GM06990 (cell line): ENCODE measurements at regions not wholly inside any gene's neighbourhood (a gene's known extent, or its start where the extent isn't known, plus 50 kb on each side); places are given as distances from the start of the nearest gene placed in this dataset.
"Not testable (repeated sequence)": the region's sequence is repeated elsewhere in the genome, so short reads cannot be mapped to it uniquely, and the experiment has no call there.

Experiments used
- DNase-seq: peaks from one replicate; pipeline ENCODE4 v3.0.0-alpha.2; 2011; ENCODE audit not compliant: insufficient read length; ENCODE audit errors: extremely low read depth
- H3K27me3 ChIP-seq: replicated peaks from 2 replicates; pipeline ENCODE4 v1.6.0; 2011; ENCODE audit warnings: low read length; ENCODE audit not compliant: control insufficient read depth, insufficient read depth
- H3K36me3 ChIP-seq: 2 replicates; pipeline ENCODE4 v1.5.1; 2011; ENCODE audit warnings: low read length; ENCODE audit not compliant: control insufficient read depth, insufficient read depth
- H3K4me3 ChIP-seq: replicated peaks from 2 replicates; pipeline ENCODE4 v1.5.1; 2011; ENCODE audit warnings: low read depth, mild to moderate bottlenecking, control low read depth, low read length
- TF ChIP-seq, protein P1 (sequence below): IDR thresholded peaks from 2 replicates; pipeline ENCODE4 v1.5.1; 2011; ENCODE audit warnings: low read length, control low read depth, mild to moderate bottlenecking, inconsistent platforms; ENCODE audit not compliant: insufficient read depth, poor library complexity, severe bottlenecking

DNA sequence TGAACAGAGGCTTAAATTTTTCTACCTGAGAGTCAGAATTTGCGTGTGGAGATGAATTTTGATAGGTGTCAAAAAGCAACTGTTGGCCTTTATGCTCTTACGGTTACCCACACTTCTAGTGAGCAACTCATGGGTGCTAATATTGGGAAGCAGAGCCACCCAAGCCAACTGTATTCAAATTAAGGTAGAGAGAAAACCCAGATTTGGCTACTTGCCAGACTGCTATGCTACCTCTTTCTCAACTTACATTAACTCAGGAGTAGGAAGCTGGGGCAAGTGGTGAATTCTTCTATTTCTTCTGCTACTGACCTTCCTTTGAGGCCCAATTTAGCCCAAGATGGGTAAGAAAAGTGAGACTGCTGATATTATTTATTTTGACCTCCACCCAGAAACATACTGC, 83.9 kb downstream of the OLFM4 start:
- no peak for DNase-seq
- TF ChIP-seq, protein P1, sequence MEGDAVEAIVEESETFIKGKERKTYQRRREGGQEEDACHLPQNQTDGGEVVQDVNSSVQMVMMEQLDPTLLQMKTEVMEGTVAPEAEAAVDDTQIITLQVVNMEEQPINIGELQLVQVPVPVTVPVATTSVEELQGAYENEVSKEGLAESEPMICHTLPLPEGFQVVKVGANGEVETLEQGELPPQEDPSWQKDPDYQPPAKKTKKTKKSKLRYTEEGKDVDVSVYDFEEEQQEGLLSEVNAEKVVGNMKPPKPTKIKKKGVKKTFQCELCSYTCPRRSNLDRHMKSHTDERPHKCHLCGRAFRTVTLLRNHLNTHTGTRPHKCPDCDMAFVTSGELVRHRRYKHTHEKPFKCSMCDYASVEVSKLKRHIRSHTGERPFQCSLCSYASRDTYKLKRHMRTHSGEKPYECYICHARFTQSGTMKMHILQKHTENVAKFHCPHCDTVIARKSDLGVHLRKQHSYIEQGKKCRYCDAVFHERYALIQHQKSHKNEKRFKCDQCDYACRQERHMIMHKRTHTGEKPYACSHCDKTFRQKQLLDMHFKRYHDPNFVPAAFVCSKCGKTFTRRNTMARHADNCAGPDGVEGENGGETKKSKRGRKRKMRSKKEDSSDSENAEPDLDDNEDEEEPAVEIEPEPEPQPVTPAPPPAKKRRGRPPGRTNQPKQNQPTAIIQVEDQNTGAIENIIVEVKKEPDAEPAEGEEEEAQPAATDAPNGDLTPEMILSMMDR, result no peak
- H3K27me3 ChIP-seq, result no peaks in the 10 kb centered on the region
- H3K4me3 ChIP-seq, result no peak overlapping the region
- no peaks in the 10 kb centered on the region for H3K36me3 ChIP-seq

DNA sequence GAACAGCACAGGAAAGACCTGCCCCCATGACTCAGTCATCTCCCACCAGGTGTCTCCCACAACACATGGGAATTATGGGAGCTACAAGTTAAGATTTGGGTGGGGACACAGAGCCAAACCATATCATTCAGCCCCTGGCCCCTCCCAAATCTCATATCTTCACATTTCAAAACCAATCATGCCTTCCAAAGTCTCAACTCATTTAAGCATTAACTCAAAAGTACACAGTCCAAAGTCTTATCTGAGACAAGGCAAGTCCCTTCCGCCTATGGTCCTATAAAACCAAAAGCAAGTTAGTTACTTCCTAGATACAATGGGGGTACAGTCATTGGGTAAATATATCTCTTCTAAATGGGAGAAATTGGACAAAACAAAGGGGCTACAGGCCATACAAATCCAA, 88.4 kb downstream of the OLFM4 start:
- H3K27me3 ChIP-seq, DNase-seq, H3K4me3 ChIP-seq, H3K36me3 ChIP-seq: not testable (repeated sequence)

DNA sequence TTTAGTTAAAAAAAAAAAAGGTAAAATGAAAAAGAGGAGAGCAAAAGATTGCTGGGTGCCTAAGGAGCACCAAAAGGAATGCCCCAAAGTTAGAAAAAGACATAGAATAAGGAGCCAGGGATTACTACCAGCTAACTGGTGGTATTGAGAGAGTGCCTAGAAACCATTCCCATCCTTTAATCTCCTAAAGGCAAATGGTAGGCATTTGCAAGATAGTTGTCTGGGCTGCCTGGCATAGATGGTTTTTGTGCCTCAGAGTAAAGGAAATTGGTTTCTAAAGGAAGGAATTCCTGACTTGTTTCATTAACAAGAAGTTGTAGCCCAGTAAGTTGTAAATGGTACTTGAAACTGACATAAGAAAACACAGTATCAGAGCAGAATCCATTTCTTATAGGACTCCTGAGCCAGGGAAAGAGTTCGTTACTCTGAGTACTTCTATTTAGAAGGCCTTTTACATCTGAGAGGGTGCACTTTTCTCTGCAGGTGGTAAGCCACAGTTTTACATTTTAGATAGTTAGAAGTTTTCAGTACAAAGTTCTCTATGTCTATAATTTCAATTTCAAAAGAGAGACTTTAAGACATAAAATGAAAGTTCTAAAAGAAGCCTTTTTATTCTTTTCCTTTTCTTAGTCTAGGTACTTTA, 92.6 kb downstream of the OLFM4 start:
- H3K36me3 ChIP-seq, result no peaks in the 10 kb centered on the region
- TF ChIP-seq, protein P1, result no peak
- H3K4me3 ChIP-seq, result no peak overlapping the region
- no peak for DNase-seq
- H3K27me3 ChIP-seq, result no peaks in the 10 kb centered on the region

DNA sequence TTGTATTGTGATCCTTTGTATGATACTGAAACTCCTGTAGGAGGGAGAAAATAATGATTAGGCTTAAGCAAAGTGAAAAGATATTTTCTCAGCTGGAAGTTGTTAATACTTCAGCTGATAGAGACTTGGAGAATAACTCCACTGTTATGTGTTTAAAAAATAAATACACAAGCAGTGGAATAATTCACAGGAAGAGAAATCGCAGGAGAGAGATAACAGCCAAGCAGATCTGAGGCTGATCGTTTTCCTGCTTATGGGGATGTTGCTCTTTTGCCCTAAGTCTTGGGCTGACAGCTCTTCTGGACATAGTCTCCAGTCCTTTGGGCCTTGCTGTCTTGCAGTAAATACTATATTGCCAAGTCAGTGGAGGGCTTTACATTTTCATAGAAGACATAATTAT, 93.3 kb downstream of the OLFM4 start:
- no peak for DNase-seq
- TF ChIP-seq, protein P1, result no peak
- Histone ChIP-seq H3K36me3 (no peaks in the 10 kb centered on the region), H3K27me3 (no peaks in the 10 kb centered on the region), H3K4me3 (no peak overlapping the region)

DNA sequence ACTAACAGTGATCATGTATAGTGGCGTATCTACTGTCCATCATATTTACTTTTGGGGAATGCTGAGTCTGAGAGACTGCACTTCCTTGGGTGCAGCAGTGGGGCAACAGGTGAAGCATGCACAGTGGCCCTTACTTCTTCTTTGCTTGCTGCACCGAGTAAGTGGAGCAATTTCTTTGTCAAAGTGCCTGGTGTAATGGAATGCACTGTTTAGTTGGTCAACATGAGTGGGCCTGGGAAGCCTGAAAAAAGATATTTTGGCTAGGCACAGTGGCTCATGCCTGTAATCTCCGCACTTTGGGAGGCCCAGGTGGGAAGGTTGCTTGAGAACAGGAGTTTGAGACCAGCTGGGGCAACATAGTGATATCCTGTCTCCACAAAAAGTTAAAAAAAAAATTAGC, 94.9 kb downstream of the OLFM4 start:
- TF ChIP-seq, protein P1, result no peak
- no peaks in the 10 kb centered on the region for H3K36me3 ChIP-seq
- no peak for DNase-seq
- H3K27me3 ChIP-seq, result no peaks in the 10 kb centered on the region
- H3K4me3 ChIP-seq, result no peak overlapping the region

DNA sequence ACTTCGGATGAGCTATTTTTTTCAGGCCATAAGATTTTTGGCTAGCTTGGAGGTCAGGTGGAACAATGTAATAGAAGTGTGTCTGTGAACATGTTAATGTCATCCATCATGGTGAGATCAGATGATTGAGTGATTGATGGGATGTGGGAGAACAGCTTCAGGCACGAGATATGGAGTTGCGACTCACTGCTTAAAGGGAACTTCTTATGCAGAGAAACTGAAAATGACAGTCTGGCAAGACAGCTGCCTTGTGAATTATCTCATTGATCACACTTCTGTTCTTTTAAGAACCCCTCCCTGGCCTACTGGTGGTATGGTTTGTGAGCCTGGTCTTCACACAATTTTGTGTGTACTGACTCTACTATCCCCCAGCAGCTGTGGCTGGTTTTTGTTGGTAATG, 96.0 kb downstream of the OLFM4 start:
- Histone ChIP-seq H3K4me3 (no peak overlapping the region), H3K27me3 (no peaks in the 10 kb centered on the region), H3K36me3 (no peaks in the 10 kb centered on the region)
- TF ChIP-seq, protein P1, result no peak
- no peak for DNase-seq
